ENCODE measurements at regions not wholly inside any gene's neighbourhood (a gene's known extent, or its start where the extent isn't known, plus 50 kb on each side); places are given as distances from the start of the nearest gene placed in this dataset.
"Not testable (repeated sequence)": the region's sequence is repeated elsewhere in the genome, so short reads cannot be mapped to it uniquely, and the experiment has no call there.

DNA sequence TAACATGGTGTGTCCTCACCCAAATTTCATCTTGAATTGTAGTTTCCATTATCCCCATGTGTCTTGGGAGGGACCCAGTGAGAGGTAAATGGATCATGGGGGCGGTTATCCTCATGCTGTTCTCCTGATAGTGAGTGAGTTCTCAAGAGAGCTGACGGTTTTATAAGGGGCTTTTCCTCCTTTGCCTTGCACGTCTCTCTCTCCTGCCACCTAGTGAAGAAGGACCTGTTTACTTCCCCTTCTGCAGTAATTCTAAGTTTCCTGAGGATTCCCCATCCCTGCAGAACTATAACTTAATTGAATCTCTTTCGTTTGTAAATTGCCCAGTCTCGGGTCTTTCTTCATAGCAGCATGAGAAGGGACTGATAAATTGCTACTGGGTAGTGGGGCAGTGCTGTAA is 789.3 kb downstream of the FRK start:
- in situ Hi-C loops (cut with HindIII; ENCODE audit: low pct_ligation_motif_present, low pct_unique_long_range_greater_than_20kb, low sequenced_read_pairs) = no loop called here
- DNase-seq = no peak

DNA sequence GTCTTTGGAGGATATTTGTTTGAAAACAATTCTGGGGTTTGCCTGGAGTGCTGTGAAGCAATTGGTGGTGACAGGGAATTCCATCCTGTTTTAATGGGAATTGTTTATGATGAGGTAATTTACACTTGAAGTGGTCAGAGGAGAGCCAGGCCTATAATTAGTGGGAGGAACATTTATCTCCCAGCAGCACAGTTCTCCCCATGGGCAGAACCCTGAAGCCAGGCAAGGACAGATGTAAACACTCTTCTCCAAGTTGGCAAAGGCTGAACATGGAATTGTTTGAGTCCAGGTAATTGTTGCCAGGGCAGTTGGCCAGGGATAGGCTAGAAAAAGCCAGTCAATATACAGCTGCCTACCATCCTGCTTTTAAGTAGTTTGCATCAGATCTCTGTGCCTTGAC is 789.7 kb downstream of the FRK start:
- in situ Hi-C loops (cut with HindIII; ENCODE audit: low pct_ligation_motif_present, low pct_unique_long_range_greater_than_20kb, low sequenced_read_pairs) = no loop called here
- DNase-seq = no peak

DNA sequence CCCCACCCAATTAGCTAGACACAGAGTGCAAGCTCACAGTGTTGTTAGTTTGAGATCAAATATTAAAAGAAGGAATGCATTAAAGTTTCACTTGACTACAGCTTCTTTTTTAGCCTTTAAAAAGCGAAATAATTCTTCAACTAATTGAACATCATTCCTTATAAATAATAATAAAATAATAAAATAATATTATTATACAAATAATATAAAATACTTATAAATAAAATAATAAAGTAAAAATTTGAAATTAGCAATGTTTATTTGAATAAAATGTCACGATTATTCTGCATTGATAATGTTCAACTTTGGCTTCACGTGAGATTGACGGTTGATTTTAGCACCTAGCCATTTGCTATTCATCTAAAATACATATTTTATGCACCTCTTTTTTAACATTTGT is 819.3 kb downstream of the FRK start:
- in situ Hi-C loops (cut with HindIII; ENCODE audit: low pct_ligation_motif_present, low pct_unique_long_range_greater_than_20kb, low sequenced_read_pairs) = no loop called here
- no peak for DNase-seq

DNA sequence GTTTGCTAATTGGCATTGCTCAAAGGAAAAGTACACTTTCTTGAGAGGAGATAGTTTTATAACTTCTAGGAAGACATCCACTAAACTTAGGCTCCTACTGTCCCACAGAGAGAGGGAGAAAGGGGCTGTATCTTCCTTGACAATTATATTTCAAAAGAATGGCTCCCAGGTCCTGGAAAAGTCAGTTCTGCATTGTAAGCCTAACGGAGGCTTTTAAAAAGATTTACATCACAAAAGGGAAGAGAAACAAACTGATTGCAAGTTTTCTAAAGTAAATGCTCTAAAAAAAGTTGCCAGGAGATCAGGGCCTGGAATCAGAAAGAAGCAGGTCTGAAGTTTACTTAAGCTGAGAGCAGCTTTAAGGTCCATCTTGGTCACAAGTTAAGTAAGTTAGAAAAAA is 839.5 kb downstream of the FRK start:
- no peak for DNase-seq
- in situ Hi-C loops (cut with HindIII; ENCODE audit: low pct_ligation_motif_present, low pct_unique_long_range_greater_than_20kb, low sequenced_read_pairs) = no loop called here

DNA sequence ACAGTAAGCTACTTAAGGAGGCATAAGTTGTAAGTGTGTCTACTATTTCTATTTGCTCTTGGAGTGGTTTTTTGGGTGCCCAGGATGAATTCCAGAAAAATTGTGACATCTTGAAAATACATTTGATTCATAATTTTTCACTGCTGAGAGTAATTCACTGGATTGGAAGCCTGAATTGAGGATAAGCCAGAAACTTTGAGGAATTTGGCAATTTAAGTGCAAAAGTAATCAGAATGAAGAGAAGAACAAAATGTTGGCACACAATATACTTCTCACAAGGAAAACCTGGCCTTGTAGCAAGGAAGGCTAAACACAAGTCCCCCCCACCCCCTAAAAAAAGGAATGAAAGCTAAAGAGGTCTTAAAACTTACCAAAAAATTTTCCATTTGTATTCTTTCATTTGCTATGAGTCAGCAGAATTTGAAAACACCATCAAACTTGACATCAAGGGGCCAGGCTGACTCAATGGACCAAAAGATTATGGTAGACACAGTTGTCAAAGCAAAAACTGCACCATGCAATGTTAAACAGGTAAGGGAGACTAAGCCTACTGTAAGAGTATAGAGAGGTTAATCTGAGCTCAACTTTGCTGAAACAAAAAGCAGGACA is 840.0 kb downstream of the FRK start:
- DNase-seq = no peak
- in situ Hi-C loops (cut with HindIII; ENCODE audit: low pct_ligation_motif_present, low pct_unique_long_range_greater_than_20kb, low sequenced_read_pairs) = no loop called here

DNA sequence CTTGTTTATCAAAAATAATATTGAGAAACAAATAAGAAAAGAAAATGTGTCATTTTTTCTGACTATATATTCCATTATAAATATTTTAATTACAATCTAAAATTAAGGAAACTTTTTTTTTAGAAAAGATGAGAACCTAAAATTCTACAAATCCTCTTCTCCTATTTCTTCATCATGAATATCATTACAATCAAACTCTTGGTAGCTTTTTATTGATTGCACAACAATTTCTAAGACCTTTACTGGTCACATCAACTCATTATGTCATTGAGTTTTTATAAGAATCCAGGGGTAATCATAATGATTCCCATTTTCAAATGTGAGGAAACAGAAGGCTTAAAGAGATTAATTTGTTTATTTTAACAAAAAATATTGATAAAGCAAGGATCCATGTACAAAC is 841.0 kb downstream of the FRK start:
- DNase-seq = no peak
- in situ Hi-C loops (cut with HindIII; ENCODE audit: low pct_ligation_motif_present, low pct_unique_long_range_greater_than_20kb, low sequenced_read_pairs) = no loop called here

DNA sequence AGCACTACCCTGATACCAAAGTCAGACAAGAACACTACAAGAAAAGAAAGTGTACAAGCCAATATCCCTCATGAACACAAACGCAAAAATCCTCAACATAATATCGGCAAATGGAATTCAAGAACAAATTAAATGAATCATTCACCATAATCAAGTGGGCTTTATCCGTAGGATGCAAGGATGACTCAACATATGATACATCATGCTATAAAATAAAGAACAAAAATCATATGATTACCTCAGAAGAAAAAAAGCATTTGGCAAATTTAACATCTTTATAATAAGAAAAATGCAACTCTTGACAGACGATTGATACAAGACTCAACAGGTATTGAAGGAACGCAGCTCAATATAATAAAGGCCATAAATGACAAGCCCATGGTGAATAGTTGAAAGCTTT is 843.9 kb downstream of the FRK start:
- in situ Hi-C loops (cut with HindIII; ENCODE audit: low pct_ligation_motif_present, low pct_unique_long_range_greater_than_20kb, low sequenced_read_pairs) = no loop called here
- no peak for DNase-seq

DNA sequence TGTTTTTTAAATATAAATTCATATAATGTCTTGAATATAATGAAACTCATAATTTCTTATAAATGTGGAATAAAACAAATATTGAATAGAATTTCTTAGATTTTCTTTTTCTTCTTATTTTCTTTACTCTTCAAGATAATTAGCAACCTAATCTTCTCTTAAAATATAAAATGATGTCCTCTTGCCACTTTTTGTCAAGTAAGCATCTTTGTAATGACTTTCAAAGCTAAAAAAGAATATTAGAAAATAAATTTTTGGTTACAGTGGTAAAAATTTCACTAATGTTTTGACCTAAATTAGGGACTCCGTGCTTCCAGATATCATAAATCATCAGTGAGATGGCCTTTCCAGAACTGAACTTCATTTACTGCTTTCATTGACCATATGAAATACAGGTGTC is 846.4 kb downstream of the FRK start:
- in situ Hi-C loops (cut with HindIII; ENCODE audit: low pct_ligation_motif_present, low pct_unique_long_range_greater_than_20kb, low sequenced_read_pairs) = no loop called here
- DNase-seq = no peak

DNA sequence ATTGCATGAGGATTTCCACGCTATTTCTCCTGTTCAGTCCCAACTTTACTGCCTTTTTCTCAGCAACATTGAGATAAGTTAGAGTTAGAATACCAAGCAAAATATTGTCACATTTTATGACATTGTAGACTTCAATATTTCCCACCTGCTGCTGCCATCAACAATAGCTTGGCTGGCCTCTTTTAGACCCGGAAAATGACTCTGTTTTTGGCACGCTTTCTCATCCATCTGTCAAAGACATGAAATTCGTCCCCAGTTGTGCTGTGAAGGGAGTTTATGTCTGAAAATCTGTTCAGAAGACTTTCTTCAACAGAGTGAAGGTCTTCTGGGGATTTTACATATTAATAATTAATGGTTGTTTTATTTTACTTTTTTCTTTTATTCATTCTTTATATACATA is 857.3 kb downstream of the FRK start:
- in situ Hi-C loops (cut with HindIII; ENCODE audit: low pct_ligation_motif_present, low pct_unique_long_range_greater_than_20kb, low sequenced_read_pairs) = no loop called here
- DNase-seq = no peak

DNA sequence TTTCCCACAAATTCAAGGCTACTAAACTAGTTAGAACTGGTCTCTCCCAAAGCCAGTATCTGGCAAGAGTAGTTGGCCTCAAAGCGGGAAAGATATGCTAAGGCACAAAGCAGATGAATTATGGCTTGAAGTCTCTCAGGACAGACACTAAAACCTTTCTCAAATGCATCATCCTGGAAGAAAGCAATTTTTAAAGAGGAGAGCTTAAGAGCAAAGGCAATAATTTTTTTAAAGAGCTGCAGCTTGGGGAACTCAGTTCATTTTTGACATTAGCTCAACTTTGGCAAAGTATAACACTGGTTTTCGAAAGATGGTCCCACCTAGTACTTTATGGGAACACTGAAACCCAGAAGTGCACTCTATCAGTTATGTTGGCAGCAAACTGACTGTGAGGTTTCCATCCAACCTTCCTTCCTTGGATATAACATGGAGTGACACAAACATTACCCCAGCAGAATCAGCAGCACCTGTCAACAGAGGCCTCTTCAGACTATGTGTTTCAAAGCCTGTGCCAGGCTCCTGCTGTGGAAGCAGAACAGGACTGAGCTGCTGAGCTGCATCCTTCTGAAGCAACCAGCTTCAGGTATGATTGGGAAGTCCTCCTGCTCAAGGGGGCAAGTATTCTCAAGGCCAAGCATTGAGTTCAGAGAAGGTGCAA is 852.3 kb upstream of the HS3ST5 start:
- no peak for DNase-seq
- in situ Hi-C loops (cut with HindIII; ENCODE audit: low pct_ligation_motif_present, low pct_unique_long_range_greater_than_20kb, low sequenced_read_pairs) = no loop called here

DNA sequence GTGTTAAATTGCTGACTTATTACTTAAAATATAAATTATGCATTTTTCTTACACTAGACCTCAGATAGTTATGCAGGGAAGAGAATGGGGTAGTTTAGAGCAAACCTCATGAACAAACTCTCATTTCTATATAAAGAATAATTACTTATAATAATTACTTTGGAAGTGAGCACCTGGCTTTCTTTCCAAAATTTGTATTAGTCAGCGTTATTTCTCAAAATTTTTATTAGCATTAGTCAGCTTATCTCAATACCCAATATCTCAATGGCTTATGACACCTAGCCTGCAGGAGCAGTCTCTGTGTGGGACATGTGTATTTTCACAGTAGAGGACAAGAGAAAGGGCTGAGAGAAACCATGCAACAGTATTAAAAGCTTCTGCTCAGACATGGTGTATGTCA is 849.2 kb upstream of the HS3ST5 start:
- in situ Hi-C loops (cut with HindIII; ENCODE audit: low pct_ligation_motif_present, low pct_unique_long_range_greater_than_20kb, low sequenced_read_pairs) = no loop called here
- no peak for DNase-seq

DNA sequence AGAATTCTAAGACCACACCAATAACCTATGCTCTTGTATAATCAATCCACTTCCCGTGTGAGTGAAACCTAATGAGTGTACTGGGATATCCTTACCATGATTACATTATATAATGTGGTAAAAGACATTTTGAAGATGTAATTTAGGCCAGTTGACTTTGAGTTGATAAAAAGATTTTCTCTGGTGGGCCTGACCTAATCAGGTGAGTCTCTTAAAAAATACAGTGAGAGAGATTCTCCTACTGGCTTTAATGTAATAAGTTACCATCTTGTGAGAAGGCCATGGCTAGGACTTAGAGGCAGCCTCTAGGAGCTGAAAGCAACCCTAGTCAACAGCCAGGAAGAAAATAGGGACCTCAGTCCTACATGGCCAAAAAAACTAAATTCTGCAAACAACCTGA is 847.7 kb upstream of the HS3ST5 start:
- in situ Hi-C loops (cut with HindIII; ENCODE audit: low pct_ligation_motif_present, low pct_unique_long_range_greater_than_20kb, low sequenced_read_pairs) = no loop called here
- no peak for DNase-seq

DNA sequence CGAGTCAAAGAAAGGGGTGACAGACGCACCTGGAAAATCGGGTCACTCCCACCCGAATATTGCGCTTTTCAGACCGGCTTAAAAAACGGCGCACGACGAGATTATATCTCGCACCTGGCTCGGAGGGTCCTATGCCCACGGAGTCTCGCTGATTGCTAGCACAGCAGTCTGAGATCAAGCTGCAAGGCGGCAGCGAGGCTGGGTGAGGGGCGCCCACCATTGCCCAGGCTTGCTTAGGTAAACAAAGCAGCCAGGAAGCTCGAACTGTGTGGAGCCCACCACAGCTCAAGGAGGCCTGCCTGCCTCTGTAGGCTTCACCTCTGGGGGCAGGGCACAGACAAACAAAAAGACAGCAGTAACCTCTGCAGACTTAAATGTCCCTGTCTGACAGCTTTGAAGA is 832.6 kb upstream of the HS3ST5 start:
- DNase-seq; in situ Hi-C loops (cut with HindIII; ENCODE audit: low pct_ligation_motif_present, low pct_unique_long_range_greater_than_20kb, low sequenced_read_pairs): not testable (repeated sequence)

DNA sequence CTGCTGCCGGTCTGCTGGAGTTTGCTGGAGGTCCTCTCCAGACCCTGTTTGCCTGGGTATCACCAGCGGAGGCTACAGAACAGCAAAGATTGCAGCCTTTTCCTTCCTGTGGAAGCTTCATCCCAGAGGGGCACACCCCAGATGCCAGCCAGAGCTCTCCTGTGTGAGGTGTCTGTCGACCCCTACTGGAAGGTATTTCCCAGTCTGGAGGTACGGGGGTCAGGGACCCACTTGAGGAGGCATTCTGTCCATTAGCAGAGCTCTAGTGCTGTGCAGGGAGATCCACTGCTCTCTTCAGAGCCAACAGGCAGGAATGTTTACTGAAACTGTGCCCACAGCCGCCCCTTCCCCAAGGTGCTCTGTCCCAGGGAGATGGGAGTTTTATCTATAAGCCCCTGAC is 823.1 kb upstream of the HS3ST5 start:
- in situ Hi-C loops (cut with HindIII; ENCODE audit: low pct_ligation_motif_present, low pct_unique_long_range_greater_than_20kb, low sequenced_read_pairs); DNase-seq: not testable (repeated sequence)

DNA sequence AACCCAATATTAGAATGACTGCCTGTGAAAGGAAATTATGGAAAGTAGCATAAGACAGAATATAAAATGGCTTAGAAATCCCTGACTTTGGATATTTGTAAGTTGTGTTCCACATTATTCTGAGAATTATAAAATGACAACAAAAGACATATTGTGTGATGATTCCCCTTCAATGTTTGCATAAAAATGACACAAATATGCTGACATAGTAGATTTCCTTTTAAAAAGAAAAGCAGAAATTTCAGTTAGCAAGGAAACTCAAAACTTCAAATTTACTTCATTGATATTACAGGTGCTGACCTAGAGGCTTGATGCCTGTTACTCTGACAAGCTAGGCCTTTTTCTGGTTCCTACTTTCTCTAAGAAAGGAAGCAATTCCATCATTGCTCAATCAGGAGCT is 816.9 kb upstream of the HS3ST5 start:
- in situ Hi-C loops (cut with HindIII; ENCODE audit: low pct_ligation_motif_present, low pct_unique_long_range_greater_than_20kb, low sequenced_read_pairs) = no loop called here
- no peak for DNase-seq

DNA sequence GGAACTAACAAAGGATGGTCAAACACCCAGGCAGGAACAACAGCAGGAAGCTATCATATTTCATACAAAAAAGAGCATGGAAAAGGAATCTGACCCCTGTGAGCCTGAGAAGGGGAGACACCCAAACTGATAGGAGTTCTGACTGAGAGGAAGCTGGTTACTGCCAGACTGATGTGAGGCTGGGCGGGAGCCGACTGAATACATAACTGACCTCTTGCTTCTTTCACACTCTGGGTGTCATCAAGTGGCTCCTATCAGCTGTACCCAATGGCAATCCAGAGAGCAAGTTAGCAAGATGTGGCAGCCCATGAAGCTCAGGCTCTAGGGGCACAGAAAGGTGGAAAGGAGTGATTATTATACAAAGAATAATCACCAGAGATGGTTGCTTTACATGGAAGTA is 795.1 kb upstream of the HS3ST5 start:
- in situ Hi-C loops (cut with HindIII; ENCODE audit: low pct_ligation_motif_present, low pct_unique_long_range_greater_than_20kb, low sequenced_read_pairs) = no loop called here
- no peak for DNase-seq

DNA sequence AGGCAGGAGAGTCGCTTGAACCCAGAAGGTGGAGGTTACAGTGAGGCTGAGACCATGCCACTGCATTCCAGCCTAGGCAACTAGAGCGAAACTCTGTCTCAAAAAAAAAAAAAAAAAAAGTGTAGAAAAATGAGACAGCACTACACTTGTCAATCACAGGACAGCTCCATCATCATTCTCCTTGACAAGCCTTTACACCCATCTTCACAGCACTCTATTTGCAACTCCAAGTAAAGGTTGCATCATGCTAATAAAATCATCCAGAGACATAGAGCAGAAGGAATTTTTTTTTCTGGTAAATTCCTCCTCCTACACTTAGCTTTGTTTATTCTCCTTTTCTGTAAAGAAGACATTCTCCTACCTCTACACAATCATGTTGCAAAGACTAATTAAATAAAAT is 791.0 kb upstream of the HS3ST5 start:
- DNase-seq = no peak
- in situ Hi-C loops (cut with HindIII; ENCODE audit: low pct_ligation_motif_present, low pct_unique_long_range_greater_than_20kb, low sequenced_read_pairs) = no loop called here

DNA sequence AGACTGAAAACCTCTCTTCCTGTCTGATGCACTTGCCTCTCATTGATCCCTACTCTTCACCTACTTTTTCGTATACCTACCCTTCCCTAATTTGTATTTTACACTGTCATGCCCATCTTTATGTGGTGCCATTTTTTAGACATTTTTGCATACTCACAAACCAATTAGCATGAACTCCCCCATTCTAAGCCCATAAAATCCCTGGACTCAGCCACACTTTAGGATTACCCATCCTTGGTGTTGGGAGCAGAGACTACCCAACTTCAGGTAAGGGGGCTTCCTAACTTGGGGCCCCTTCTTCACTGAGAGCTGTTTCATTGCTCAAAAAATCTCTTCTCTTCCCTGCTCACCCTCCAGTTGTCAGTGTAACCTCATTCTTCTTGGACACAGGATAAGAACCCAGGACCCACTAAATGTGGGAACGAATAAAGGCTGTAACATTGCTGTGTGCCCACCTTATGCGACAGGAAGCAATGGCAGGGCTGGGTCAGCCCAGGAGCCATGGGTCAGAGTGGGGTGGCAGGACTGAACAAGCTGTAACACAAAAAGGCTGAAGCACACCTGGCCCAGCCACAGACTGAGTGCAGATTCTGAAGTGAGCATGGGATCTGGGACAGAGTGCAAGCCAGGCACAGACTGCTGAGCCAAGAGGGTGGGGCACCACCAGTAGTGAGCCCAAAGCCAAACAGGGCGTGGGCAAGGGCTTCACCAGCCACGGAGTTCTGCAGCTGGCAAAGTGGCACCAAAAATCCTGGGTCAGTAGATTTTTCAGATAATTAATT is 789.1 kb upstream of the HS3ST5 start:
- in situ Hi-C loops (cut with HindIII; ENCODE audit: low pct_ligation_motif_present, low pct_unique_long_range_greater_than_20kb, low sequenced_read_pairs) = no loop called here
- DNase-seq = no peak

DNA sequence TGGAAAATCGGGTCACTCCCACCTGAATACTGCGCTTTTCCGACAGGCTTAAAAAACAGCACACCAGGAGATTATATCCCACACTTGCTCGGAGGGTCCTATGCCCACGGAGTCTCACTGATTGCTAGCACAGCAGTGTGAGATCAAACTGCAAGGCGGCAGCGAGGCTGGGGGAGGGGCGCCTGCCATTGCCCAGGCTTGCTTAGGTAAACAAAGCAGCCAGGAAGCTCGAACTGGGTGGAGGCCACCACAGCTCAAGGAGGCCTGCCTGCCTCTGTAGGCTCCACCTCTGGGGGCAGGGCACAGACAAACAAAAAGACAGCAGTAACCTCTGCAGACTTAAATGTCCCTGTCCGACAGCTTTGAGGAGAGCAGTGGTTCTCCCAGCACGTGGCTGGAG is 778.7 kb upstream of the HS3ST5 start:
- in situ Hi-C loops (cut with HindIII; ENCODE audit: low pct_ligation_motif_present, low pct_unique_long_range_greater_than_20kb, low sequenced_read_pairs); DNase-seq: not testable (repeated sequence)

DNA sequence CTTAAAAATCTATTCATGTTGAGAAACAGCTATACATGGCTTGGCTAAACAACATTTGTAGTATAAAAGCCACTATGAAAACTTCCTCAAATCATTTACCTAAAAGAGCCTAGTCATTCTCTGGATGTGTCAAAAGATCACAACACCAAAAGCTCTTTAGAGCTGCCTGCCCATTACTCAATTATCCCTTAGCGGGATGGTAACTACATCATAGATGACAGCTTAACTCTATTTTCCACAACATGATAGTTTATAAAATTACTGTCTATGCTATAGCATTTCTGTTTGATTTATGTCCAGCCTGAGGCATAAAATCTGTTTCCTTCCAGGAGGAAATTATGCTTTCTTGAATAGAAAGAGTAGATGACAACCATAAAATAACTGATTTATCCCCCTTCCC is 777.6 kb upstream of the HS3ST5 start:
- in situ Hi-C loops (cut with HindIII; ENCODE audit: low pct_ligation_motif_present, low pct_unique_long_range_greater_than_20kb, low sequenced_read_pairs) = no loop called here
- no peak for DNase-seq
